ENCODE measurements at regions not wholly inside any gene's neighbourhood (a gene's known extent, or its start where the extent isn't known, plus 50 kb on each side); places are given as distances from the start of the nearest gene placed in this dataset.

DNA sequence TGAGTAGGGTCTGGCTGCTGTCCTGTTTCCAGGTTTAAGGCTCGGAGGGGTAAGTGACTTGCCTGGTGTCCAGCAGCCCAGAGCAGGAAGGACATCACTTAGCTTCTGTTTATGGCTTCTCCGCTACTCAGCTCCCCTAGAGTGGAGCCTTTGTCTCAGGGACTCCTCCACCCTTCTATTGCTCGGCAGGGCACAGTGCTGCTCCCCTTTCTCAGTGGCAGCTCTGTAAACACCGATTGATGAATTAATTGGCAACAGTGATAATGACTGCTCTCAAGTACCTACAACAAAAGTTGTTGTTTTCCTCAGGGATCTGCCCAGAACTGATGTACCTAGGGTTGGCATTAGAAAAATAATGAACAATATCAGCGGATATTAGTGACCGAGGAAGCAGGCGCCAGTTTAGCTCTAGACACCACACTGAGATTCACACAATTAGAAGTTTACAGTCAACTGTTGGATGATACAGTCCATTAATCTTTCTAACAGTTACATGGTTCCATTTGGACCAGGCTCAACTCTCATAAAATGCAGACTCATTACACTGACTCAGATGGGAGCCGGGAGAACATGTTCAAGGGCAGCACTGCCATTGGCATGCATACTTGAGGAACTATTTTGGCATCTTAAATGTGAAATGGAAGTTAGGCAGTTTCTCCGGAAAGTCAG lies 265.7 kb downstream of the MTX2 start:
- Histone ChIP-seq H3K4me1 (ENCODE audit: control insufficient read depth, insufficient read depth, low read length) (no peaks in the 10 kb centered on the region), H3K9me3 (ENCODE audit: control insufficient read depth, insufficient read depth, low read depth, low read length) (no peaks in the 10 kb centered on the region), H3K27ac (ENCODE audit: low read length) (no peak overlapping the region), H3K36me3 (ENCODE audit: control insufficient read depth, insufficient read depth, low read length) (no peaks in the 10 kb centered on the region), H3K4me3 (ENCODE audit: low read depth in 2 of 2, low read length in 2 of 2) (no peak overlapping the region), H3K27me3 (ENCODE audit: control insufficient read depth, insufficient read depth, low read length) (no peaks in the 10 kb centered on the region)
- no peak for ATAC-seq
- ChIA-PET CTCF (no interaction called here), POLR2A (no interaction called here)
- intact Hi-C loops (cut with micrococcal nuclease; ENCODE audit: unreplicated experiment) (no loop called here), in situ Hi-C loops (cut with HindIII; ENCODE audit: low pct_unique_long_range_greater_than_20kb, low sequenced_read_pairs) (no loop called here)
- no peak for TF ChIP-seq POLR2AphosphoS5 (IDR thresholded peaks at IDR 0.05; ENCODE audit: low read depth, low read length)
- TF ChIP-seq, protein P1, sequence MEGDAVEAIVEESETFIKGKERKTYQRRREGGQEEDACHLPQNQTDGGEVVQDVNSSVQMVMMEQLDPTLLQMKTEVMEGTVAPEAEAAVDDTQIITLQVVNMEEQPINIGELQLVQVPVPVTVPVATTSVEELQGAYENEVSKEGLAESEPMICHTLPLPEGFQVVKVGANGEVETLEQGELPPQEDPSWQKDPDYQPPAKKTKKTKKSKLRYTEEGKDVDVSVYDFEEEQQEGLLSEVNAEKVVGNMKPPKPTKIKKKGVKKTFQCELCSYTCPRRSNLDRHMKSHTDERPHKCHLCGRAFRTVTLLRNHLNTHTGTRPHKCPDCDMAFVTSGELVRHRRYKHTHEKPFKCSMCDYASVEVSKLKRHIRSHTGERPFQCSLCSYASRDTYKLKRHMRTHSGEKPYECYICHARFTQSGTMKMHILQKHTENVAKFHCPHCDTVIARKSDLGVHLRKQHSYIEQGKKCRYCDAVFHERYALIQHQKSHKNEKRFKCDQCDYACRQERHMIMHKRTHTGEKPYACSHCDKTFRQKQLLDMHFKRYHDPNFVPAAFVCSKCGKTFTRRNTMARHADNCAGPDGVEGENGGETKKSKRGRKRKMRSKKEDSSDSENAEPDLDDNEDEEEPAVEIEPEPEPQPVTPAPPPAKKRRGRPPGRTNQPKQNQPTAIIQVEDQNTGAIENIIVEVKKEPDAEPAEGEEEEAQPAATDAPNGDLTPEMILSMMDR (IDR thresholded peaks at IDR 0.05), result no peak
- no peak for DNase-seq (ENCODE audit: low read depth, low spot score)
- BruUV-seq (replicated peaks), result no TSS peak

DNA sequence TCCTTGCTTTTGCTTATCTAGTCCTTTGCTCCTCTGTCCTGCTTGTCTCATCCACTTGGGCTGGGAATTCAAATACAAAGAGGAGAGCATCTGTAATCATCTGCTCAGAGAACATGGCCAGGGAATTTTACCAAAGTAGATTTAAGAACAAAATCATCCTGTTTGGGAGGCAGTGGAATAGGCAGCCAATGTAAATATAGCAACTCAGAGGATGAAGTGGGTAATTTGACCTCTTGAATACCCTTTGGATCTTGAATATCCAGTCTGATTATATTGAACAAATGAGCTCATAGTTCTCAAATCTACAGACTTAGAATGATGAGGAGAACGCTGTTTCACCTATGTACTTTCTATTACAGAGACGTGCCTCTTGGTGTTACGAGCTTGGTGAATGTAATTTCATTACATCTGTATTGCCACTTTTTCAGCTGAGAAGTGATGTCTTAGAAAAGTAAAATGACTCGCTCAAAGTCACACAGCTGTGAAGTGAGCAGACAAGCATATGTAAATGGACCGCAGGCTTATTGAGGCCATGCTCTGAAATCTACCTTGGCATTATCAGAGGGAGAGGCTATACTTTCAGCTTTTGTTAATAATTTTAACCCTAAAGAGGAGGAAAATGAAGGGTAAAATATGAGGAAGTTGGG lies 266.3 kb downstream of the MTX2 start:
- TF ChIP-seq, protein P2, sequence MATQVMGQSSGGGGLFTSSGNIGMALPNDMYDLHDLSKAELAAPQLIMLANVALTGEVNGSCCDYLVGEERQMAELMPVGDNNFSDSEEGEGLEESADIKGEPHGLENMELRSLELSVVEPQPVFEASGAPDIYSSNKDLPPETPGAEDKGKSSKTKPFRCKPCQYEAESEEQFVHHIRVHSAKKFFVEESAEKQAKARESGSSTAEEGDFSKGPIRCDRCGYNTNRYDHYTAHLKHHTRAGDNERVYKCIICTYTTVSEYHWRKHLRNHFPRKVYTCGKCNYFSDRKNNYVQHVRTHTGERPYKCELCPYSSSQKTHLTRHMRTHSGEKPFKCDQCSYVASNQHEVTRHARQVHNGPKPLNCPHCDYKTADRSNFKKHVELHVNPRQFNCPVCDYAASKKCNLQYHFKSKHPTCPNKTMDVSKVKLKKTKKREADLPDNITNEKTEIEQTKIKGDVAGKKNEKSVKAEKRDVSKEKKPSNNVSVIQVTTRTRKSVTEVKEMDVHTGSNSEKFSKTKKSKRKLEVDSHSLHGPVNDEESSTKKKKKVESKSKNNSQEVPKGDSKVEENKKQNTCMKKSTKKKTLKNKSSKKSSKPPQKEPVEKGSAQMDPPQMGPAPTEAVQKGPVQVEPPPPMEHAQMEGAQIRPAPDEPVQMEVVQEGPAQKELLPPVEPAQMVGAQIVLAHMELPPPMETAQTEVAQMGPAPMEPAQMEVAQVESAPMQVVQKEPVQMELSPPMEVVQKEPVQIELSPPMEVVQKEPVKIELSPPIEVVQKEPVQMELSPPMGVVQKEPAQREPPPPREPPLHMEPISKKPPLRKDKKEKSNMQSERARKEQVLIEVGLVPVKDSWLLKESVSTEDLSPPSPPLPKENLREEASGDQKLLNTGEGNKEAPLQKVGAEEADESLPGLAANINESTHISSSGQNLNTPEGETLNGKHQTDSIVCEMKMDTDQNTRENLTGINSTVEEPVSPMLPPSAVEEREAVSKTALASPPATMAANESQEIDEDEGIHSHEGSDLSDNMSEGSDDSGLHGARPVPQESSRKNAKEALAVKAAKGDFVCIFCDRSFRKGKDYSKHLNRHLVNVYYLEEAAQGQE (IDR thresholded peaks at IDR 0.05; ENCODE audit: insufficient read depth in 1 of 2, low read depth in 2 of 2, low read length in 1 of 2), result no peak
- TF ChIP-seq POLR2AphosphoS5 (IDR thresholded peaks at IDR 0.05; ENCODE audit: low read depth, low read length), result no peak
- TF ChIP-seq, protein P1 (IDR thresholded peaks at IDR 0.05), result no peak
- no peak for TF ChIP-seq SIN3A (IDR thresholded peaks at IDR 0.05; ENCODE audit: borderline replicate concordance, insufficient read depth, low read depth, low read length)
- TF ChIP-seq TCF7L2 (IDR thresholded peaks at IDR 0.05; ENCODE audit: low read depth, low read length), result no peak
- DNase-seq (ENCODE audit: low read depth, low spot score), result no peak
- Histone ChIP-seq H3K4me3 (ENCODE audit: low read depth in 2 of 2, low read length in 2 of 2) (no peak overlapping the region), H3K27ac (ENCODE audit: low read length) (no peak overlapping the region), H3K27me3 (ENCODE audit: control insufficient read depth, insufficient read depth, low read length) (no peaks in the 10 kb centered on the region), H3K9me3 (ENCODE audit: control insufficient read depth, insufficient read depth, low read depth, low read length) (no peaks in the 10 kb centered on the region), H3K36me3 (ENCODE audit: control insufficient read depth, insufficient read depth, low read length) (no peaks in the 10 kb centered on the region), H3K4me1 (ENCODE audit: control insufficient read depth, insufficient read depth, low read length) (no peaks in the 10 kb centered on the region)
- ChIA-PET POLR2A (no interaction called here), CTCF (interaction anchor here (0.5 kb wide), 1 partner anchor 121 kb away, joined by 4 read pairs; no protein-coding TSS in a partner anchor)
- in situ Hi-C loops (cut with HindIII; ENCODE audit: low pct_unique_long_range_greater_than_20kb, low sequenced_read_pairs), result no loop called here
- no peak for ATAC-seq
- intact Hi-C loops (cut with micrococcal nuclease; ENCODE audit: unreplicated experiment), result no loop called here
- no TSS peak for BruUV-seq (replicated peaks)
